ENCODE measurements at regions not wholly inside any gene's neighbourhood (a gene's known extent, or its start where the extent isn't known, plus 50 kb on each side); places are given as distances from the start of the nearest gene placed in this dataset.

DNA sequence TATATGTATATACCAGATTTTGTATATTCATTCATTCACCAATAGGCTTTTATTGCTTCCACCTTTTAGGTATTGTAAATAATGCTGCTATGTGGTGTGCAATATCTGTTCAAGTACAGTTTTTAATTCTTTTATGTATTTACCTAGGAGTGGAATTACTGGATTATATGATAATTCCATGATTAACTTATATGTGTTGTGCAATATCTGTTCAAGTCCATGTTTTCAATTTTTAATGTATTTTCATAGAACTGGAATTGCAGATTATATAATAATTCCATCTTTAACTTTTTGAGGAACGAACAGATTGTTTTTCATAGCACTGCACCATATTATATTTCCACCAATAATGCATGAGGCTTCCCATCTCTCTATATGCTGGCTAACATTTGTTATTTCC lies 50.6 kb upstream of the L3MBTL4 start:
- TF ChIP-seq CTCF (IDR thresholded peaks at IDR 0.05; ENCODE audit: poor library complexity, severe bottlenecking) (no peak), EZH2 (IDR thresholded peaks at IDR 0.05; ENCODE audit: borderline replicate concordance, insufficient read depth, low read length, poor library complexity, severe bottlenecking) (no peak), EP300 (conservative IDR thresholded peaks at IDR 0.05; ENCODE audit: poor library complexity, severe bottlenecking) (no peak), REST (IDR thresholded peaks at IDR 0.05; ENCODE audit: borderline replicate concordance) (no peak), TAF1 (IDR thresholded peaks at IDR 0.05; ENCODE audit: low read depth) (no peak), POLR2AphosphoS5 (IDR thresholded peaks at IDR 0.05) (no peak), SMC3 (conservative IDR thresholded peaks at IDR 0.05; ENCODE audit: poor library complexity) (no peak), RAD21 (conservative IDR thresholded peaks at IDR 0.05) (no peak), MXI1 (conservative IDR thresholded peaks at IDR 0.05; ENCODE audit: poor library complexity, severe bottlenecking) (no peak)

Measured in neural cell (in vitro differentiated cells).